Transverse colon (tissue), 4 donors: ENCODE measurements at regions not wholly inside any gene's neighbourhood (a gene's known extent, or its start where the extent isn't known, plus 50 kb on each side); places are given as distances from the start of the nearest gene placed in this dataset.

Source experiments
- CTCF ChIP-seq, 5 experiments: fragments of 200-600 bp in 3 of 5; fragments of 450-650 bp in 2 of 5; sonication (generic) in 3 of 5; IDR thresholded peaks; 1 replicate in 2 of 5; 2 replicates in 3 of 5; pipeline ENCODE4 v1.5.1; 2016 to 2017; ENCODE audit warnings: antibody characterized with exemption in 5 of 5, inconsistent platforms in 3 of 5, mild to moderate bottlenecking in 2 of 5, moderate library complexity in 1 of 5
- POLR2A ChIP-seq: fragments of 450-650 bp; IDR thresholded peaks from one replicate; pipeline ENCODE4 v1.6.1; 2016; ENCODE audit warnings: antibody characterized with exemption, mild to moderate bottlenecking, moderate library complexity
- POLR2AphosphoS5 ChIP-seq, 3 donors: sonication (generic); formaldehyde crosslinking; IDR thresholded peaks; one replicate each; pipeline ENCODE4 v1.6.1; 2016; ENCODE audit warnings: antibody characterized with exemption in 3 of 3

DNA sequence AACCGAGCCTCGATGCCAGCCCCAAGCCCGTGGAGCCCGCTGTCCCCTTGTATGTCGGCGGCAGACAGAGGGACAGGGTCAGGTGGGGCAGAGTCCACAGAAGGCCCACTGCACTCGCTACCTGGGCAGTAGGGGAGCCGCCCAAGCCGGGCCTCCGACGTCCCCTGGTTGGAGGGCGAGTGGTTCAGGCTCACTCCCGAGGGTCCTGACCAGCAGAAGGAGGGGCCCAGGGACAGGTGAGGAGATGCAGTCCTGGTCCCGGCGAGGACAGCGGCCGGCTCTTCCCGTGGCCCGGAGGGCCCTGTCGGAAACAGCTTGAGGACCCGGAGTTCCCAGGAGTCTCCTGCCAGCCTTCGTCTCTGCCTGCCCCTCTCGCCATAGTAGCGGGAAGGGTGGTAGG is 216.7 kb upstream of the SFSWAP start:
- TF ChIP-seq CTCF (IDR thresholded peaks at IDR 0.05) (no peak), POLR2A (no peak), POLR2AphosphoS5 (IDR thresholded peaks at IDR 0.05) (no peak)
